IgD-negative memory B cell (primary cell): ENCODE measurements at regions not wholly inside any gene's neighbourhood (a gene's known extent, or its start where the extent isn't known, plus 50 kb on each side); places are given as distances from the start of the nearest gene placed in this dataset.

ENCODE experiments used
- H3K27ac Mint-ChIP-seq, 3 donors: one replicate each; pipeline ENCODE4 v1.8.0; 2020 to 2022; ENCODE audit warnings: mild to moderate bottlenecking in 3 of 3, mixed read lengths in 3 of 3, moderate library complexity in 1 of 3
- H3K27me3 Mint-ChIP-seq: one replicate; pipeline ENCODE4 v1.8.0; 2021; ENCODE audit warnings: mixed read lengths
- H3K36me3 Mint-ChIP-seq: one replicate; pipeline ENCODE4 v1.8.0; 2020; ENCODE audit warnings: mild to moderate bottlenecking, mixed read lengths
- H3K4me1 Mint-ChIP-seq, 3 donors: one replicate each; pipeline ENCODE4 v1.8.0; 2020 to 2022; ENCODE audit warnings: mixed read lengths in 3 of 3, mild to moderate bottlenecking in 1 of 3
- H3K4me3 Mint-ChIP-seq, 4 donors: one replicate each; pipeline ENCODE4 v1.8.0; 2020 to 2022; ENCODE audit warnings: mild to moderate bottlenecking in 4 of 4, mixed read lengths in 4 of 4, moderate library complexity in 3 of 4
- H3K9me3 Mint-ChIP-seq, 3 donors: one replicate each; pipeline ENCODE4 v1.8.0; 2020 to 2021; ENCODE audit warnings: mixed read lengths in 3 of 3, mild to moderate bottlenecking in 1 of 3

- Mint-ChIP-seq H3K27me3 (peaks cover under 1% of the 10 kb centered on the region), H3K36me3 (no peaks in the 10 kb centered on the region), H3K4me3 (no peak overlapping the region), H3K4me1 (no peaks in the 10 kb centered on the region), H3K27ac (no peak overlapping the region), H3K9me3 (no peaks in the 10 kb centered on the region)
These were observed 669.1 kb downstream of the GALR1 start for GRCh38 chr18:77918730-77919129.

GRCh38 chr18:77919923-77920322 lies 670.3 kb downstream of the GALR1 start:
- Mint-ChIP-seq H3K9me3 (no peaks in the 10 kb centered on the region), H3K36me3 (no peaks in the 10 kb centered on the region), H3K4me1 (no peaks in the 10 kb centered on the region), H3K4me3 (no peak overlapping the region), H3K27me3 (peaks cover 3% of the 10 kb centered on the region), H3K27ac (no peak overlapping the region)

- Mint-ChIP-seq H3K4me3 (no peak overlapping the region), H3K4me1 (no peaks in the 10 kb centered on the region), H3K36me3 (no peaks in the 10 kb centered on the region), H3K27ac (no peak overlapping the region), H3K9me3 (peaks cover 0 to 6% (median 3%) of the 10 kb centered on the region in 3 donors), H3K27me3 (no peaks in the 10 kb centered on the region)
These were observed 685.7 kb downstream of the GALR1 start for GRCh38 chr18:77935342-77935741.

- Mint-ChIP-seq H3K27me3 (no peaks in the 10 kb centered on the region), H3K9me3 (peaks cover 0 to 4% (median 3%) of the 10 kb centered on the region in 3 donors), H3K36me3 (no peaks in the 10 kb centered on the region), H3K4me3 (no peak overlapping the region), H3K27ac (no peak overlapping the region), H3K4me1 (no peaks in the 10 kb centered on the region)
These were observed 690.9 kb downstream of the GALR1 start for GRCh38 chr18:77940566-77940965.

- Mint-ChIP-seq H3K4me1 (no peaks in the 10 kb centered on the region), H3K4me3 (no peak overlapping the region), H3K27ac (no peak overlapping the region), H3K9me3 (peaks cover 0 to 2% (median 0%) of the 10 kb centered on the region in 3 donors), H3K27me3 (peaks cover 1% of the 10 kb centered on the region), H3K36me3 (no peaks in the 10 kb centered on the region)
These were observed 694.9 kb downstream of the GALR1 start for GRCh38 chr18:77944533-77944932.

GRCh38 chr18:77948567-77948966 lies 698.9 kb downstream of the GALR1 start:
- Mint-ChIP-seq H3K4me3 (no peak overlapping the region), H3K36me3 (no peaks in the 10 kb centered on the region), H3K27ac (no peak overlapping the region), H3K9me3 (peaks cover 2 to 8% (median 4%) of the 10 kb centered on the region in 3 donors), H3K4me1 (no peaks in the 10 kb centered on the region), H3K27me3 (peaks cover 1% of the 10 kb centered on the region)

GRCh38 chr18:77949355-77949973 lies 699.8 kb downstream of the GALR1 start:
- H3K27ac Mint-ChIP-seq: no peak overlapping the region
- peaks cover 2 to 8% (median 4%) of the 10 kb centered on the region in 3 donors for H3K9me3 Mint-ChIP-seq
- peaks cover 1% of the 10 kb centered on the region for H3K27me3 Mint-ChIP-seq
- H3K4me3 Mint-ChIP-seq: no peak overlapping the region
- H3K36me3 Mint-ChIP-seq: no peaks in the 10 kb centered on the region
- H3K4me1 Mint-ChIP-seq: no peaks in the 10 kb centered on the region

- Mint-ChIP-seq H3K4me3 (no peak overlapping the region), H3K27ac (no peak overlapping the region), H3K9me3 (peaks cover 0 to 6% (median 1%) of the 10 kb centered on the region in 3 donors), H3K36me3 (no peaks in the 10 kb centered on the region), H3K4me1 (no peaks in the 10 kb centered on the region), H3K27me3 (no peaks in the 10 kb centered on the region)
These were observed 709.6 kb downstream of the GALR1 start for GRCh38 chr18:77959248-77959647.

GRCh38 chr18:77960791-77961410 lies 711.3 kb downstream of the GALR1 start:
- Mint-ChIP-seq H3K9me3 (peaks cover 0 to 6% (median 5%) of the 10 kb centered on the region in 3 donors), H3K4me3 (no peak overlapping the region), H3K36me3 (no peaks in the 10 kb centered on the region), H3K27me3 (no peaks in the 10 kb centered on the region), H3K4me1 (no peaks in the 10 kb centered on the region), H3K27ac (no peak overlapping the region)

GRCh38 chr18:77967071-77967470 lies 717.4 kb downstream of the GALR1 start:
- no peak overlapping the region for H3K27ac Mint-ChIP-seq
- no peaks in the 10 kb centered on the region for H3K36me3 Mint-ChIP-seq
- peaks cover 0 to 10% (median 0%) of the 10 kb centered on the region in 3 donors for H3K9me3 Mint-ChIP-seq
- no peaks in the 10 kb centered on the region for H3K4me1 Mint-ChIP-seq
- H3K4me3 Mint-ChIP-seq: no peak overlapping the region
- no peaks in the 10 kb centered on the region for H3K27me3 Mint-ChIP-seq

- H3K27me3 Mint-ChIP-seq: no peaks in the 10 kb centered on the region
- peaks cover 0 to 10% (median 2%) of the 10 kb centered on the region in 3 donors for H3K9me3 Mint-ChIP-seq
- H3K36me3 Mint-ChIP-seq: no peaks in the 10 kb centered on the region
- no peak overlapping the region for H3K4me3 Mint-ChIP-seq
- peaks cover 0 to 2% (median 0%) of the 10 kb centered on the region in 3 donors for H3K4me1 Mint-ChIP-seq
- H3K27ac Mint-ChIP-seq: no peak overlapping the region
These were observed 718.1 kb downstream of the GALR1 start for GRCh38 chr18:77967791-77968190.

- Mint-ChIP-seq H3K27me3 (no peaks in the 10 kb centered on the region), H3K36me3 (no peaks in the 10 kb centered on the region), H3K4me1 (peaks cover 0 to 2% (median 0%) of the 10 kb centered on the region in 3 donors), H3K4me3 (no peak overlapping the region), H3K27ac (no peak overlapping the region), H3K9me3 (peaks cover 0 to 7% (median 6%) of the 10 kb centered on the region in 3 donors)
These were observed 720.3 kb downstream of the GALR1 start for GRCh38 chr18:77969972-77970371.

- Mint-ChIP-seq H3K27me3 (no peaks in the 10 kb centered on the region), H3K36me3 (no peaks in the 10 kb centered on the region), H3K4me3 (no peak overlapping the region), H3K9me3 (peaks cover 2 to 7% (median 5%) of the 10 kb centered on the region in 3 donors), H3K4me1 (peaks cover 0 to 2% (median 0%) of the 10 kb centered on the region in 3 donors), H3K27ac (no peak overlapping the region)
These were observed 721.2 kb downstream of the GALR1 start for GRCh38 chr18:77970814-77971213.

GRCh38 chr18:77973745-77974144 lies 724.1 kb downstream of the GALR1 start:
- H3K27ac Mint-ChIP-seq: no peak overlapping the region
- H3K4me1 Mint-ChIP-seq: peaks cover 0 to 2% (median 0%) of the 10 kb centered on the region in 3 donors
- H3K36me3 Mint-ChIP-seq: no peaks in the 10 kb centered on the region

GRCh38 chr18:77974329-77974728 lies 724.7 kb downstream of the GALR1 start:
- H3K4me1 Mint-ChIP-seq: peaks cover 0 to 2% (median 0%) of the 10 kb centered on the region in 3 donors
- H3K27ac Mint-ChIP-seq: no peak overlapping the region
- H3K9me3 Mint-ChIP-seq: peaks cover 4 to 9% (median 7%) of the 10 kb centered on the region in 3 donors
- H3K27me3 Mint-ChIP-seq: no peaks in the 10 kb centered on the region
- H3K36me3 Mint-ChIP-seq: no peaks in the 10 kb centered on the region
- H3K4me3 Mint-ChIP-seq: no peak overlapping the region

More at GRCh38 chr18:77973745-77974144, 724.1 kb downstream of the GALR1 start:
- peaks cover 4 to 9% (median 7%) of the 10 kb centered on the region in 3 donors for H3K9me3 Mint-ChIP-seq
- H3K4me3 Mint-ChIP-seq: peak overlapping the region in 1 of 4 donors; percentile 69
- H3K27me3 Mint-ChIP-seq: no peaks in the 10 kb centered on the region

- peaks cover 8 to 10% (median 9%) of the 10 kb centered on the region in 3 donors for H3K9me3 Mint-ChIP-seq
- H3K4me3 Mint-ChIP-seq: no peak overlapping the region
- no peaks in the 10 kb centered on the region for H3K27me3 Mint-ChIP-seq
- no peaks in the 10 kb centered on the region for H3K4me1 Mint-ChIP-seq
- H3K27ac Mint-ChIP-seq: no peak overlapping the region
- no peaks in the 10 kb centered on the region for H3K36me3 Mint-ChIP-seq
These were observed 727.7 kb downstream of the GALR1 start for GRCh38 chr18:77977331-77977730.
